HG03039 (cell line): ENCODE measurements at regions not wholly inside any gene's neighbourhood (a gene's known extent, or its start where the extent isn't known, plus 50 kb on each side); places are given as distances from the start of the nearest gene placed in this dataset.

Source experiments
- ATAC-seq: cut with Tn5 transposase; IDR thresholded peaks from one replicate; pipeline ENCODE4 v1.9.1; 2021; ENCODE audit warnings: mild to moderate bottlenecking, moderate library complexity; ENCODE audit not compliant: unreplicated experiment

- no peak for ATAC-seq
Observed at GRCh38 chr10:57963546-57963945, 304.1 kb downstream of the IPMK start.

GRCh38 chr10:57962839-57963238, 304.9 kb downstream of the IPMK start:
- ATAC-seq: no peak

GRCh38 chr10:57961487-57961886, 306.2 kb downstream of the IPMK start:
- ATAC-seq: no peak

GRCh38 chr10:57960406-57960805, 307.3 kb downstream of the IPMK start:
- ATAC-seq: no peak

GRCh38 chr10:57959318-57960006, 308.2 kb downstream of the IPMK start:
- ATAC-seq: no peak

GRCh38 chr10:57955076-57955475, 312.6 kb downstream of the IPMK start:
- no peak for ATAC-seq

- no peak for ATAC-seq
Observed at GRCh38 chr10:57952741-57953140, 315.0 kb downstream of the IPMK start.

GRCh38 chr10:57950442-57950974, 317.2 kb downstream of the IPMK start:
- no peak for ATAC-seq

- no peak for ATAC-seq
Observed at GRCh38 chr10:57948796-57949195, 318.9 kb downstream of the IPMK start.

- no peak for ATAC-seq
Observed at GRCh38 chr10:57946833-57947232, 320.9 kb downstream of the IPMK start.

- no peak for ATAC-seq
Observed at GRCh38 chr10:57943701-57944100, 324.0 kb downstream of the IPMK start.

GRCh38 chr10:57925045-57925444, 342.6 kb downstream of the IPMK start:
- ATAC-seq: no peak

- ATAC-seq: no peak
Observed at GRCh38 chr10:57921140-57921539, 346.6 kb downstream of the IPMK start.

GRCh38 chr10:57919864-57920263, 347.8 kb downstream of the IPMK start:
- ATAC-seq: no peak

- ATAC-seq: no peak
Observed at GRCh38 chr10:57917019-57917418, 350.7 kb downstream of the IPMK start.

GRCh38 chr10:57905861-57906260, 361.8 kb downstream of the IPMK start:
- no peak for ATAC-seq

- no peak for ATAC-seq
Observed at GRCh38 chr10:57905010-57905409, 362.7 kb downstream of the IPMK start.

GRCh38 chr10:57898231-57898630, 369.5 kb downstream of the IPMK start:
- ATAC-seq: no peak

GRCh38 chr10:57897611-57898010, 370.1 kb downstream of the IPMK start:
- no peak for ATAC-seq

- no peak for ATAC-seq
Observed at GRCh38 chr10:57894361-57894760, 373.3 kb downstream of the IPMK start.

- ATAC-seq: no peak
Observed at GRCh38 chr10:57891201-57892006, 376.3 kb downstream of the IPMK start.

GRCh38 chr10:57890691-57891090, 377.0 kb downstream of the IPMK start:
- ATAC-seq: no peak
